ENCODE measurements at regions not wholly inside any gene's neighbourhood (a gene's known extent, or its start where the extent isn't known, plus 50 kb on each side); places are given as distances from the start of the nearest gene placed in this dataset.

- no peak overlapping the region for H3K4me3 ChIP-seq (ENCODE audit: low read depth, low read length)
- ChIA-PET POLR2A (interaction anchor here (0.6 kb wide), 1 partner anchor 43 kb away, joined by 3 read pairs; no protein-coding TSS in a partner anchor), CTCF (interaction anchor here (1.4 to 1.8 kb wide), 2 partner anchors 10 to 83 kb away, joined by 4 read pairs; no protein-coding TSS in a partner anchor)
- no peak for TF ChIP-seq CTCF (IDR thresholded peaks at IDR 0.05; ENCODE audit: insufficient read depth, low read length, missing control alignments)
- DNase-seq (ENCODE audit: low read depth, low spot score), result peak; percentile 26
Measured at GRCh38 chr2:189328848-189329245, 112.4 kb upstream of the WDR75 start.

DNA sequence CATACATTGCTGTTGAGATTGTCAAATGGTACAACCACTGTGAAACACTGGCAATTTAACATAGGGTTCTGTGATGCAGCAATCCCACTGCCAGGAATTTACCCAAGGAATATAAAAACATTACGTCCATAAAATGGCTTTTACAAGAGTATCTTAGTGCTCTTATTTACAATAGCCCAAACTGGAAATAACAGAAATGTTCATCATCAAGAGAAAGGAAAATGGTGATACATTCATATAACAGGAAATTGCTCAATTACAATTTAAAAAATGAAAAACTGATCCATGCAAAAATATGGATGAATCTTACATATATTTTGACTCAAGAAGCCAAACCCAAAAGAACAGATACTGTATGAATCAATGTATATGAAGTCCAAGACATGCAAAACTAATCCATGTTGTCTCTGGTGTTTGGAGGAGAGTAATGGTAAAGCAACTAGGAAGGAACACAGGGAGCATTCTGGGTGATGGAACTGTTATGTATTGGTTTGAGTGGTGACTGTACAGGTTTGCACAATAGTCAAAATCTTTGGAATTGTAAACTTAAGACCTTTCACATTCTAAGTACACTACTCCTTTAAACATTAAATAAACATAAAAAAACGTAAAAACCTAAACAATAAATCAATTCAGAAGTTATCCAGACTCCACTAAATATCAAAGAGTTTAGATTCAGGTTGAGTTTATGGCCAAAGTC, 104.8 kb upstream of the WDR75 start:
- CTCF ChIA-PET, result no interaction called here
- no peak overlapping the region for H3K4me3 ChIP-seq (ENCODE audit: low read depth, low read length)
- POLR2A ChIA-PET, result no interaction called here
- no peak for TF ChIP-seq CTCF (IDR thresholded peaks at IDR 0.05; ENCODE audit: insufficient read depth, low read length, missing control alignments)
- DNase-seq (ENCODE audit: low read depth, low spot score), result no peak

DNA sequence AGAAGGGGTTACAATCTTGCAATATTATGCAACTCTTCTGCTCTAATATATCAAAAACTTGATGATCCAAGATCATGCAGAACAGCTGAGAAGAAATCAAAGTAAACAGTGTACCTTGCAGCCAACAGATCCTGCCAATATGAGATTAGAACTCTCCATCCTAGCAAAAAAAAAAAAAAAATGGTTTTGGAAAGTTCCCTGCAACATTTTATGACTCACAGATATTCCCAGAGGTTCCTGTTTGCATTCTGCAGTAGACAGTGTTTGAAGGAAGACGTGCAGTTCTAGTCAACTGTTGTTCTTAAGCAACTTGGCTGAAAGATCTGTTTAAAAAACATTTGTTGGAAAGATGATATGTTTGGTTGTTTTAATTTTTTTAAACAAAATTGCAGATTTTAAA, 103.6 kb upstream of the WDR75 start:
- TF ChIP-seq CTCF (IDR thresholded peaks at IDR 0.05; ENCODE audit: insufficient read depth, low read length, missing control alignments), result no peak
- POLR2A ChIA-PET, result no interaction called here
- peak; percentile 52 for DNase-seq (ENCODE audit: low read depth, low spot score)
- no peak overlapping the region for H3K4me3 ChIP-seq (ENCODE audit: low read depth, low read length)
- CTCF ChIA-PET, result interaction anchor here (1.4 kb wide), 1 partner anchor 812 kb away, joined by 4 read pairs; no protein-coding TSS in a partner anchor

- no peak overlapping the region for H3K4me3 ChIP-seq (ENCODE audit: low read depth, low read length)
- ChIA-PET POLR2A (no interaction called here), CTCF (interaction anchor here (1.4 kb wide), 1 partner anchor 813 kb away, joined by 4 read pairs; no protein-coding TSS in a partner anchor)
- TF ChIP-seq CTCF (IDR thresholded peaks at IDR 0.05; ENCODE audit: insufficient read depth, low read length, missing control alignments), result no peak
- DNase-seq (ENCODE audit: low read depth, low spot score), result no peak
Measured at GRCh38 chr2:189338115-189338514, 103.2 kb upstream of the WDR75 start.

GRCh38 chr2:189341077-189341476, 100.2 kb upstream of the WDR75 start:
- TF ChIP-seq CTCF (IDR thresholded peaks at IDR 0.05; ENCODE audit: insufficient read depth, low read length, missing control alignments), result no peak
- ChIA-PET POLR2A (no interaction called here), CTCF (interaction anchor here (1.1 to 1.4 kb wide), 3 partner anchors 229 to 247 kb away, joined by 3 to 6 read pairs (median 3); no protein-coding TSS in a partner anchor)
- no peak overlapping the region for H3K4me3 ChIP-seq (ENCODE audit: low read depth, low read length)
- no peak for DNase-seq (ENCODE audit: low read depth, low spot score)

DNA sequence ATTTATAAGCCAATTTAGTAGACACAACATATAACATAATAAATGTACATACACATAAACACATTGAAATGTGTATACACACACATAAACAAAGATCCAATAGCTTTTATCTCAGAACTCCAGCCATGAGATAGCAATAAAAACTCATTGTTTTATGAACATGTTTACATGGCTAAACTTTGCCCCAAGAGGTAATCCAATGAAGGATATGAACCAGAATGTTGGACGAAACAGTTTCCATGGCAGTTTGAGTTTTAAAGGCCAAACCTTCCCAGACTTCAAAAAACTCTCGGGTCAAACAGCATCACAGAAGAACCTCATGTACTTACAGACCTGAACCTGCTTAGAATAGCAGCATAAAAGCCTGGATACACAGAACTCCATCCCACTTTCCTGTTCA, 97.2 kb upstream of the WDR75 start:
- ChIA-PET POLR2A (no interaction called here), CTCF (interaction anchor here (1.9 kb wide), 1 partner anchor 56 kb away, joined by 6 read pairs; no protein-coding TSS in a partner anchor)
- DNase-seq (ENCODE audit: low read depth, low spot score), result no peak

More for the DNA sequence above, 97.2 kb upstream of the WDR75 start:
- no peak overlapping the region for H3K4me3 ChIP-seq (ENCODE audit: low read depth, low read length)
- TF ChIP-seq CTCF (IDR thresholded peaks at IDR 0.05; ENCODE audit: insufficient read depth, low read length, missing control alignments), result no peak

Data from AG04449 (cell line).